ENCODE measurements at regions not wholly inside any gene's neighbourhood (a gene's known extent, or its start where the extent isn't known, plus 50 kb on each side); places are given as distances from the start of the nearest gene placed in this dataset.
A peak's percentile ranks its signal among the peaks of the same experiment; 100 is the strongest.

DNA sequence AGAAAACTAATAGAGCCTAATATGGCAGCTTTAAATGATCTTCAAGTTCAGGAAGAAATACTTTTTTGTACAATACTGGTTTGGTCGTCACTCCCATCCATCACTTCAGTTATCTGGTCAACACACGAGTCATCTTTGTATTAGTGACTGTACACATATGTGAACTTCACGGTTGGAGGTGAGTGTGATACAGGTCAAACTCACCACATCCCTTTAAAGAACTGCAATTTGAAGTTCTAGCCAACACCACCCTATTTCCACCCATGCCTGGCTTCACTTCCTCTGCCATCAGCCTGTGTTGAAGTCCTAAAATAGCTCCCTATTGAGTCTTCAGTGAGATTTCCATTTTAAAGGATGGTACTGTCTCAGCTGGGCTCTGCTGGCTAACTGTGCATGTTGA lies 361.9 kb downstream of the TXNL1 start:
- no peak for DNase-seq (ENCODE audit: low read depth)
- TF ChIP-seq, protein P1, sequence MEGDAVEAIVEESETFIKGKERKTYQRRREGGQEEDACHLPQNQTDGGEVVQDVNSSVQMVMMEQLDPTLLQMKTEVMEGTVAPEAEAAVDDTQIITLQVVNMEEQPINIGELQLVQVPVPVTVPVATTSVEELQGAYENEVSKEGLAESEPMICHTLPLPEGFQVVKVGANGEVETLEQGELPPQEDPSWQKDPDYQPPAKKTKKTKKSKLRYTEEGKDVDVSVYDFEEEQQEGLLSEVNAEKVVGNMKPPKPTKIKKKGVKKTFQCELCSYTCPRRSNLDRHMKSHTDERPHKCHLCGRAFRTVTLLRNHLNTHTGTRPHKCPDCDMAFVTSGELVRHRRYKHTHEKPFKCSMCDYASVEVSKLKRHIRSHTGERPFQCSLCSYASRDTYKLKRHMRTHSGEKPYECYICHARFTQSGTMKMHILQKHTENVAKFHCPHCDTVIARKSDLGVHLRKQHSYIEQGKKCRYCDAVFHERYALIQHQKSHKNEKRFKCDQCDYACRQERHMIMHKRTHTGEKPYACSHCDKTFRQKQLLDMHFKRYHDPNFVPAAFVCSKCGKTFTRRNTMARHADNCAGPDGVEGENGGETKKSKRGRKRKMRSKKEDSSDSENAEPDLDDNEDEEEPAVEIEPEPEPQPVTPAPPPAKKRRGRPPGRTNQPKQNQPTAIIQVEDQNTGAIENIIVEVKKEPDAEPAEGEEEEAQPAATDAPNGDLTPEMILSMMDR (conservative IDR thresholded peaks at IDR 0.05; ENCODE audit: low read length) = no peak
- no peak overlapping the region for H3K4me3 ChIP-seq (ENCODE audit: low read length)

DNA sequence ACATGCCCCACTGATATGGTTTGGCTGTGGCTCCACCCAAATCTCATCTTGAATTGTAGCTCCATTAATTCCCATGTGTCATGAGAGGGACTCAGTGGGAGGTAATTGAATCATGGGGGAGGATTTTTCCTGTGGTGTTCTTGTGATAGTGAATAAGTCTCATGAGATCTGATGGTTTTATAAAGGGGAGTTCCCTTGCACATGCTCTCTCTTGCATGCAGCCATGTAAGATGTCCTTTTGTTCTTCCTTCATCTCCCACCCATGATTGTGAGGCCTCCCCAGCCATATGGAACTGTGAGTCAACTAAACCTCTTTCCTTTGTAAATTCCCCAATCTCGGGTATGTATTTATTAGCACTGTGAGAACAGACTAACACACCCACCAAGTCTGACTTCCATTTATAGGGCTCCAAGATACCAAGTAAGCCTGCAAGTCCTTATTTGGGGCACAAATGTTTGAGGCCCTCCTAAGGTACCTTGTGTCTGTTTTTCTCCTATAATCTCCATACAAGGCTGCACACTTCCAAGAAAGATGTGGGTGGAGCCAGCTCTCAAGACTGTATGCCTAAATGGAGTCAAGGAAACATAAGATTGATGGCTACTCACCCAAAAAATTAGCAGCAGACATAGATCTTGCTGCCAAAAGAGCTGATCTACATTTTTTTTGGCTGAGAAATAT lies 364.7 kb downstream of the TXNL1 start:
- DNase-seq (ENCODE audit: low read depth) = no peak
- TF ChIP-seq, protein P1 (conservative IDR thresholded peaks at IDR 0.05; ENCODE audit: low read length) = no peak
- no peak overlapping the region for H3K4me3 ChIP-seq (ENCODE audit: low read length)

DNA sequence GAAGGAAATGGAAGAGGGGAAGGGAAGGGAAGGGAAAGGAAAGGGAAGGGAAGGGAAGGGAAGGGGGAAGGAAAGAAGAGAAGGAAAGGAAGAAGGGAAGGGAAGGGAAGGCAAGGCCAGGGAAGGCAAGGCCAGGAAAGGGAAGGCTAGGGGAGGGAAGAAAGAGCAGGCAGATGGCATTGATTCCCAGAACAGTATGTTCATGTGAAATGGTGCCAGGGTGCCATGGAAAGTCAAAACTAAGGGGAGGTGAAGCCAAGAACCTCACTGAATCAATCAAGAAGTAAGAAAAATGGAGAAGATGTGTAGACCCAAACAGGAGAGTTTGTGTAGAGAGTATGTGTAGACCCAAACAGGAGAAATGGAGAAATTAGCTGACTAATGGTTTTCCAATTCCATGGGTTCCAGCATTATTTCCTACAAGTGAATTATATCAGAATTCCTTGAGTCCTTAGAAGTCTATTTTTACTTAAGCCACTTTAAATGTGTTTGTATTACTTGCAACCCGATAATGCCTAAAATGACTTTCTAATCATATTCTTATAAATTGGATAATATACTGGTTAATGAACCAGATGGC lies 367.6 kb downstream of the TXNL1 start:
- TF ChIP-seq, protein P1 (conservative IDR thresholded peaks at IDR 0.05; ENCODE audit: low read length) = no peak
- no peak overlapping the region for H3K4me3 ChIP-seq (ENCODE audit: low read length)
- no peak for DNase-seq (ENCODE audit: low read depth)

DNA sequence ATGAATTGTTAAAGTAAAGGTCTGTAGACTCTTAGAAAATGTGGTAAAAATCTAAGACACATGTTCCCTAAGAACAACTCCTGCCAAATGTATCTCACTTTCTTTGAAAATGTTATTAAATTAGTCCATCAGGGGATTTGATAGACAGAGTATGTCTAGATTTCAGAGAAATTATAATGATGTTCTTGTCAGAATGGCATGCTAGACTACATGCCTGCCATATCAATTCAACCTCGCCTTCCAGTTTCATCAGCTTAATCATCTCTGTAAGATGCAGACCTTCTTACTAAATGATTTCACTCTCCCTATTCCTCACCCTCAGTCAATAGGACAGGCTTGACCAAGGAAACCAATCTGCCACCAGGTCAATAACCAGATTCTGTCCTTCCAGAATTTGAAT lies 368.4 kb downstream of the TXNL1 start:
- peak; percentile 34 for DNase-seq (ENCODE audit: low read depth)
- TF ChIP-seq, protein P1 (conservative IDR thresholded peaks at IDR 0.05; ENCODE audit: low read length) = no peak
- H3K4me3 ChIP-seq (ENCODE audit: low read length) = no peak overlapping the region

DNA sequence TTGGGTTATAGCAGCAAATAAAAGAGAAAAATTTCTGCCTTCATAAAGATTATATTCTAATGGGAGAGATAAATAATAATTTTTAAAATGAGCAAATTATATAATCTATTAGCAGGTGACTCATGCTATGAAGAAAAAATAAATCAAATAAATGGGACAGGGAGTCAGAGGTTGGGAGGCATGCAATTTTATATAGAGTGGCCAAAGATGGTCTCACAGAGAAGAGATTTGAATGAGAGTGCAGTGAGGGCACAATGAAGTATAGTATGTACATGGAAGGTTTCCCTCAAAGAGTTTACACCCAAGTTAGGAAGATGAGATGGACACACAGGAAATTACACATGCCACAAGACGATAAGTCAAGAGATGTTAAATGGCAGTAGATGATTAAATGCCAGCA lies 369.4 kb downstream of the TXNL1 start:
- no peak overlapping the region for H3K4me3 ChIP-seq (ENCODE audit: low read length)
- DNase-seq (ENCODE audit: low read depth) = no peak
- TF ChIP-seq, protein P1 (conservative IDR thresholded peaks at IDR 0.05; ENCODE audit: low read length) = no peak

DNA sequence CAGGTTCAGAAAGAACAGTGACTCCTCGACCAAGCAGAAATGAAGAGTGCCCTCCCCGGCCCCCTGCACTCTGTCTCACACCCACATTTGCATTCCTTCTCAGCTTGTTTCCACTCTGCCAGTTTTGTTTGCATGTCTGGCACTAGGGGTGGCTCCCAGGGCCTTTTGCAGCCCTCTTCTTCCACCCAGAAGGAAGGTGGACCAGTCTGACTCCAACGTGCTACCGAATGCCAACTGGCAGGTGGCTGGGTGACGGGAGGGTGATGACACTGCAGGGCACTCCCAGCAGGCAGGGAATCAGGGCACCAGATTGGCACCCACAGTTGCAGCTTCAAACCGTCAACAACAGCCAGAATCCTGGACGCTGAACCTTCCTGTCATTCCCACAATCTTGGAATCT lies 371.1 kb downstream of the TXNL1 start:
- TF ChIP-seq, protein P1 (conservative IDR thresholded peaks at IDR 0.05; ENCODE audit: low read length) = no peak
- DNase-seq (ENCODE audit: low read depth) = no peak

DNA sequence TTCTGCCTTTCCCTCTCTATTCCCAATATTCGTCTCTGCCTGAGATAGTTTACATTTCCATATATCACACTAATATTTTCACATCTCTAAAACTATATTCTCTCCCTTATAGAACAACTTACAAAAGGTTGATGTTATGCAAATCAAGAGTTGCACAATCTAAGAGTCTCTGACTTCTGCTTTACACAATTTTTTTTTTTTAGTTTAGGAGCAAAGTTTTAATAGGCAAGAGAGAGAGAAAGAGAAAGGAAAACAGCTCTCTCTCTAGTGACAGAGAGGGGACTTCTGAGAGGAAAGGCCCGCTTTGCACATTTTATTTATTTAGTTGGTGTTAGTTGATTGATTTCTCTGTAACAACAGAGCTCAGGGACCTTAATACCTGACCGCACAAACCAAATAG lies 380.2 kb downstream of the TXNL1 start:
- DNase-seq (ENCODE audit: low read depth) = no peak
- TF ChIP-seq, protein P1 (conservative IDR thresholded peaks at IDR 0.05; ENCODE audit: low read length) = no peak
- no peak overlapping the region for H3K4me3 ChIP-seq (ENCODE audit: low read length)

More for the DNA sequence above, 371.1 kb downstream of the TXNL1 start:
- no peak overlapping the region for H3K4me3 ChIP-seq (ENCODE audit: low read length)
